Progenitor cell of endocrine pancreas (in vitro differentiated cells): ENCODE measurements at regions not wholly inside any gene's neighbourhood (a gene's known extent, or its start where the extent isn't known, plus 50 kb on each side); places are given as distances from the start of the nearest gene placed in this dataset.

Source experiments
- DNase-seq: peaks from one replicate; pipeline ENCODE4 v3.0.0; 2021; ENCODE audit warnings: low spot score; ENCODE audit not compliant: unreplicated experiment
- H3K27ac Mint-ChIP-seq: 2 replicates; pipeline ENCODE4 v1.8.0; 2021; ENCODE audit warnings: mild to moderate bottlenecking, moderate library complexity, mixed read lengths
- H3K27me3 Mint-ChIP-seq: 2 replicates; pipeline ENCODE4 v1.8.0; 2021; ENCODE audit warnings: mixed read lengths
- H3K36me3 Mint-ChIP-seq: 2 replicates; pipeline ENCODE4 v1.8.0; 2022; ENCODE audit warnings: mixed read lengths; ENCODE audit not compliant: insufficient read depth
- H3K4me1 Mint-ChIP-seq: 2 replicates; pipeline ENCODE4 v1.8.0; 2021; ENCODE audit warnings: low read depth, mixed read lengths
- H3K4me3 Mint-ChIP-seq: 2 replicates; pipeline ENCODE4 v1.8.0; 2021; ENCODE audit warnings: low read depth, mild to moderate bottlenecking, moderate library complexity, mixed read lengths
- H3K9me3 Mint-ChIP-seq: 2 replicates; pipeline ENCODE4 v1.8.0; 2021; ENCODE audit warnings: low read depth, mixed read lengths
- CTCF ChIP-seq: fragments of 200-600 bp; sonication (generic); IDR thresholded peaks from one replicate; pipeline ENCODE4 v1.5.0; 2021; ENCODE audit warnings: antibody characterized with exemption, mild to moderate bottlenecking; ENCODE audit not compliant: unreplicated experiment

GRCh38 chr1:59051007-59051406 lies 245.9 kb upstream of the FGGY start:
- Mint-ChIP-seq H3K4me1 (peaks cover 11% of the 10 kb centered on the region), H3K9me3 (peaks cover 6% of the 10 kb centered on the region), H3K36me3 (no peaks in the 10 kb centered on the region), H3K4me3 (no peak overlapping the region), H3K27ac (no peak overlapping the region), H3K27me3 (peaks cover 36% of the 10 kb centered on the region)
- no peak for DNase-seq
- no peak for TF ChIP-seq CTCF

GRCh38 chr1:59052166-59052590 lies 244.7 kb upstream of the FGGY start:
- Mint-ChIP-seq H3K27me3 (peaks cover 43% of the 10 kb centered on the region), H3K4me3 (no peak overlapping the region), H3K4me1 (peaks cover 18% of the 10 kb centered on the region), H3K9me3 (peaks cover 6% of the 10 kb centered on the region), H3K36me3 (no peaks in the 10 kb centered on the region), H3K27ac (no peak overlapping the region)
- no peak for DNase-seq
- TF ChIP-seq CTCF = no peak

GRCh38 chr1:59054172-59054571 lies 242.7 kb upstream of the FGGY start:
- DNase-seq = no peak
- H3K4me3 Mint-ChIP-seq = no peak overlapping the region
- no peak overlapping the region for H3K27ac Mint-ChIP-seq
- no peaks in the 10 kb centered on the region for H3K36me3 Mint-ChIP-seq
- TF ChIP-seq CTCF = no peak
- H3K27me3 Mint-ChIP-seq = peaks cover 39% of the 10 kb centered on the region
- H3K9me3 Mint-ChIP-seq = peaks cover 4% of the 10 kb centered on the region
- H3K4me1 Mint-ChIP-seq = peaks cover 29% of the 10 kb centered on the region

GRCh38 chr1:59055908-59056719 lies 240.8 kb upstream of the FGGY start:
- DNase-seq = no peak
- peaks cover 37% of the 10 kb centered on the region for H3K27me3 Mint-ChIP-seq
- no peak overlapping the region for H3K27ac Mint-ChIP-seq
- peaks cover 29% of the 10 kb centered on the region for H3K4me1 Mint-ChIP-seq
- no peaks in the 10 kb centered on the region for H3K9me3 Mint-ChIP-seq
- TF ChIP-seq CTCF = no peak
- H3K36me3 Mint-ChIP-seq = no peaks in the 10 kb centered on the region
- no peak overlapping the region for H3K4me3 Mint-ChIP-seq

GRCh38 chr1:59057211-59057694 lies 239.6 kb upstream of the FGGY start:
- no peak overlapping the region for H3K27ac Mint-ChIP-seq
- peaks cover 30% of the 10 kb centered on the region for H3K4me1 Mint-ChIP-seq
- no peaks in the 10 kb centered on the region for H3K36me3 Mint-ChIP-seq
- H3K27me3 Mint-ChIP-seq = peaks cover 37% of the 10 kb centered on the region
- no peak for DNase-seq
- TF ChIP-seq CTCF = no peak
- no peak overlapping the region for H3K4me3 Mint-ChIP-seq
- H3K9me3 Mint-ChIP-seq = no peaks in the 10 kb centered on the region
